HEK293 (cell line): ENCODE measurements at regions not wholly inside any gene's neighbourhood (a gene's known extent, or its start where the extent isn't known, plus 50 kb on each side); places are given as distances from the start of the nearest gene placed in this dataset.

Source experiments
- PBX3 ChIP-seq: sonication (generic); formaldehyde crosslinking; IDR thresholded peaks from 2 replicates; pipeline ENCODE4 v1.8.1; 2022; ENCODE audit warnings: mild to moderate bottlenecking, moderate library complexity, missing genetic modification reagents
- ZBTB1 ChIP-seq: fragments of 450-650 bp; formaldehyde crosslinking; IDR thresholded peaks from 2 replicates; pipeline ENCODE4 v1.5.1; 2016; ENCODE audit warnings: missing biosample characterization, missing genetic modification characterization
- ZNF324 ChIP-seq: fragments of 450-650 bp; formaldehyde crosslinking; IDR thresholded peaks from 2 replicates; pipeline ENCODE4 v1.5.1; 2016; ENCODE audit warnings: missing biosample characterization, missing genetic modification characterization

- no peak for TF ChIP-seq ZNF324 (tag by site-specific recombination)
- no peak for TF ChIP-seq ZBTB1
- TF ChIP-seq PBX3 (CRISPR knock-in tag) = no peak
Measured at GRCh38 chrX:81708487-81708886, 506.6 kb downstream of the SH3BGRL start.
